Fibroblast of mammary gland (primary cell): ENCODE measurements at regions not wholly inside any gene's neighbourhood (a gene's known extent, or its start where the extent isn't known, plus 50 kb on each side); places are given as distances from the start of the nearest gene placed in this dataset.

ENCODE experiments used
- DNase-seq: peaks from one replicate; pipeline ENCODE4 v3.0.0-alpha.2; 2010; ENCODE audit warnings: low read depth
- H3K4me3 ChIP-seq: 2 replicates; pipeline ENCODE4 v1.5.1; 2011; ENCODE audit warnings: low read depth, mild to moderate bottlenecking, low read length, moderate library complexity; ENCODE audit not compliant: control insufficient read depth
- TF ChIP-seq, protein P1 (sequence below): conservative IDR thresholded peaks from 2 replicates; pipeline ENCODE4 v1.5.1; 2011; ENCODE audit warnings: low read depth, low read length, inconsistent platforms; ENCODE audit not compliant: control insufficient read depth, insufficient read depth

DNA sequence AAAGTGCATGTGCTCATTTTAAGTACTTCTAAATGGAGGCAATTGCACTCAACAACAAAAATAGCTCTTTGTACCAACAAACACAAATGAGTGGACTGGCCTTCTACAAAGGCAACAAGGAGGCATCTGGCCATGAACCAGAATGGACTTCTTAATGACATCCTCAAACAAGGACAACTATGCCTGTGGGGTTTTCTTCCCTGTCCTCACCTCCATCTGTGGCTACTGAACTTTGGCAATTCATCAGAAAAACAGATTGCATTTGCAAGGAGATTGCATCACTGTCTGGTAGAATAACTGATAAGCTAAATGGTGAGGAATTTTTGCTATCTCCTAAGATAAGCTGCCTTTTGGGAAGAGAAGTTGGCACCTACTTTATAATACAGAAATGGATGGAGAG lies 447.3 kb upstream of the CCNG1 start:
- no peak overlapping the region for H3K4me3 ChIP-seq
- TF ChIP-seq, protein P1, sequence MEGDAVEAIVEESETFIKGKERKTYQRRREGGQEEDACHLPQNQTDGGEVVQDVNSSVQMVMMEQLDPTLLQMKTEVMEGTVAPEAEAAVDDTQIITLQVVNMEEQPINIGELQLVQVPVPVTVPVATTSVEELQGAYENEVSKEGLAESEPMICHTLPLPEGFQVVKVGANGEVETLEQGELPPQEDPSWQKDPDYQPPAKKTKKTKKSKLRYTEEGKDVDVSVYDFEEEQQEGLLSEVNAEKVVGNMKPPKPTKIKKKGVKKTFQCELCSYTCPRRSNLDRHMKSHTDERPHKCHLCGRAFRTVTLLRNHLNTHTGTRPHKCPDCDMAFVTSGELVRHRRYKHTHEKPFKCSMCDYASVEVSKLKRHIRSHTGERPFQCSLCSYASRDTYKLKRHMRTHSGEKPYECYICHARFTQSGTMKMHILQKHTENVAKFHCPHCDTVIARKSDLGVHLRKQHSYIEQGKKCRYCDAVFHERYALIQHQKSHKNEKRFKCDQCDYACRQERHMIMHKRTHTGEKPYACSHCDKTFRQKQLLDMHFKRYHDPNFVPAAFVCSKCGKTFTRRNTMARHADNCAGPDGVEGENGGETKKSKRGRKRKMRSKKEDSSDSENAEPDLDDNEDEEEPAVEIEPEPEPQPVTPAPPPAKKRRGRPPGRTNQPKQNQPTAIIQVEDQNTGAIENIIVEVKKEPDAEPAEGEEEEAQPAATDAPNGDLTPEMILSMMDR, result no peak
- no peak for DNase-seq

DNA sequence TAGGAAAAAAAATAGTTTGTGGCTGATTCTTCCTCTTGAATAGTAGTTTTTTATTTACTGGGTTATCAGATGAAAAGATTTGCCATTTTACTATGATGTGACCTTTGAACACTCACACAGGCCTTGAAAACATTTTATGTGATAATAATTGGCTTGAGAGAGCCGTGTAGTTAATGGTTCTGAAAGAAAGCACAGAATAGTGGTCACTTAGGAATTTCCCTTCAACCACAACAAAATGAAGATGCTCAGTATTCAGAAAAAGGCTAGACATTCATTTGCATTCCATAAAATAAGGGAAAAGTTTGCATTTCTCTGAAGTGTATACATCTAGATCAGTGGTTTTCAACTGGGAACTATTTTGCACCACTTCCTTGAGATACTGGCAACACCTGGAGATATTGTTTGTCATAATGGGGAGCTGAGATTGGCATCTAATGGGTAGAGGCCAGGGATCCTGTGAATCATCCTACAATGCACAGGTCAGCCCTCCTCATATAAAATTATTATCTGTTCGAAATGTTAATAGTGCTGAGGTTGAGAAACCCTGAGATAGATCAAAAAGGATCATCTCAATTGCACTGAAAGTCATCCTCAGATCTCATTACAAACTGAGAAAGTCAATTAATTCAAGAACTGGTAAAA lies 446.4 kb upstream of the CCNG1 start:
- no peak for DNase-seq

DNA sequence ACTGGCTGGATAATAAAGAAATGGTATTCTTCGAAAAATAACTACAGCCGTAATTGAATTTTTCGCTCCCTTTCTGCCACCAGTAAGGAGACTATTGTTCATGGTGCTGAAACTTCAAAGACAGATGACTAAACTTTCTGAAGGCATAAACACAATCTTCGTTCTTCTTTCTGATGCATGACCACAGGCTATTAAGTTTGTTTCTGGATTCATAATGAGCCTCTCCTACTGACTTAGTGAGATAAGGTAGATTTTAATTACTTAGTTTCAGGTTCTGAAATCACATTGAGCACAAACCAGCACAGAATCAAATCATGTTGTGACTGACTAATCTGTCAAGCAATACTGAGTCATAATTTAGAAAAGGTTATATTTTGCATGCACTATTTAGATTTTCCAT lies 441.8 kb upstream of the CCNG1 start:
- TF ChIP-seq, protein P1, result no peak
- H3K4me3 ChIP-seq, result no peak overlapping the region
- DNase-seq, result no peak

More for the DNA sequence above, 446.4 kb upstream of the CCNG1 start:
- TF ChIP-seq, protein P1, result no peak
- no peak overlapping the region for H3K4me3 ChIP-seq

DNA sequence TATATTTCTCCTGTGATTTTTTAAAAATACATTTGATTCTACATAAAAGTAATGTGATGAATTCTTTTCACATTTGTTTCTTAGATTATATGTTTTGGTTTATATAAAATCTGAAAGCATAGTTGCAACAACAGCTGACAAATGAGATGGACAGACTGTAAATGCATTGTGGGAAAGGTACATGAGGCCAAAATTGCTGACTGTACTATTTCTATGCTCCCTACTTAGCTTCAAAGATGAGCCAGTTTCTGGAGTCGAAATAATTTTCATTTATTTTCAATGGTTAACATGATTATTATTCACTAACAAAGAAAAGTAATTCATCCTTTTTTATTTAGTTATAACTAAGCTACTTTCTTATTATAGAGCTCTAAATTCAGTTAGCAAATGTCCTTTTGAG lies 441.3 kb upstream of the CCNG1 start:
- DNase-seq, result no peak
- TF ChIP-seq, protein P1, result no peak

DNA sequence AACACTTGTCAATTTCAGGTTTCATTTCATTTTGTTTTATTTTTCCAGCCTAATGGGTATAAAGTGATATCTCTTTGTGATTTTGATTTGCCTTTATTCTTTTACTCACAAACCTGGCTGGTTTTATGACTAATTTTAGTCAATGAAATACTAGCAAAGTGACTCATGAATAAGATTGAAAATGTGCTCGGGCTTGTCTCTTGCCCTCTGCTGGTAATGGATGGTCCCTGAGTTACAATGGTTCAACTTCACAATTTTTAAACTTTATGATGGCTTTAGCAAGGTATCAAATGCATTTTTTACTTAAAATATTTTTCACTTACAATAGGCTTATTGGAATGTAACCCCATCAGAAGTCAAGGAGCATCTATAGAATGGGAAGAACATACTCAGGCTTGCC lies 431.4 kb upstream of the CCNG1 start:
- H3K4me3 ChIP-seq, result no peak overlapping the region
- no peak for DNase-seq
- TF ChIP-seq, protein P1, result no peak

More for the DNA sequence above, 441.3 kb upstream of the CCNG1 start:
- no peak overlapping the region for H3K4me3 ChIP-seq

DNA sequence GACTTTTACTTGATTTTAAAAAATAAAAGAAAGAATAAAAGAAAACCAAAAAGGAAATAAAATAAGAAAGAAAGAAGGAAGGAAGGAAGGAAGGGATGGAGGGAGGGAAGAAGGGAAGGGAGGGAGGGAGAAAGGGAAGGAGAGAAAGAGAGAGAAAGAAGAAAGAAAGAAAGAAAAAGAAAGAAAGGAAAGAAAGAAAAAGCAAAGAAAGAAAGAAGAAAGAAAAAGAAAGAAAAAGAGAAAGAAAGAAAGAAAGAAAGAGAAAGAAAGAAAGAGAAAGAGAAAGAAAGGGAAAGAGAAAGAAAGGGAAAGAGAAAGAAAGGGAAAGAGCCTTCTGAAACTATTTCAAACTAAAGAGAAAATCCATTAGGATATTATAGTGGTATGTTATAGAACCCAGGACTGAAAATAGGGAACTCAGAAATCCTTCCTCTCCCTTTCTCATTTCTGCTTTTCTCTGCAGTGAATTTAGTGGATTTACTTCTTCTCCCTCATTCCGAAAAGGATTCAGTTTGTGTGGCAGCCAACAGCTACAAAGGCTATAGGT lies 414.7 kb upstream of the CCNG1 start:
- DNase-seq, result no peak
- no peak overlapping the region for H3K4me3 ChIP-seq
- TF ChIP-seq, protein P1, result no peak
